Activated CD4-positive, alpha-beta T cell treated with anti-CD3 and anti-CD28 coated beads, Interleukin-2, amount 50 U/mL, for 24 hours (primary cell): ENCODE measurements at regions not wholly inside any gene's neighbourhood (a gene's known extent, or its start where the extent isn't known, plus 50 kb on each side); places are given as distances from the start of the nearest gene placed in this dataset.
A peak's percentile ranks its signal among the peaks of the same experiment; 100 is the strongest.

Experiments
- DNase-seq, 2 donors: peaks; one replicate each; pipeline ENCODE4 v3.0.0-alpha.2; 2020; ENCODE audit warnings: low read depth in 1 of 2, low spot score in 1 of 2

DNA sequence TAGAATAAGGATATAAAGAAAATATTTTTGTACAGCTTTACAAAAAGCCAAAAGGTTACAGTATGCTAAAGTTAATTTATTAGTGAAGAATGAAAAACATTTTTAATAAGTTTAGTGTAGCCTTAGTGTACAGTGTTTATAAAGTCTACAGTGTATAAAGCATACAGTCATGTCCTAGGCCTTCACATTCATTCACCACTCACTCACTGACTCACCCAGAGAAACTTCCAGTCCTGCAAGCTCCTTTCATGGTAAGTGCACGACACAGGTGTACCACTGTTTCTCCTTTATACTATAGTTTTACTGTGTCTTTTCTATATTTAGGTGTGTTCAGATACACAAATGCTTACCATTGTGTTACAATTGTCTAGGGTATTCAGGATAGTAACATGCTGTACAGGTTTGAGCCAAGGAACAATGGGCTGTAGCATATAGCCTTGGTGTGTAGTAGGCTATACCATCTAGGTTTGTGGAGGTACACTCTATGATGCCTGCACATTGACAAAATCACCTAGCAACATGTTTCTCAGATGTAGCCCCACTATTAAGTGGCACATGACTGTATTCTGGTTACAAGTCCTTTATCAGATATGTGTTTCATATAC lies 197.1 kb upstream of the KBTBD8 start:
- DNase-seq, result no peak

DNA sequence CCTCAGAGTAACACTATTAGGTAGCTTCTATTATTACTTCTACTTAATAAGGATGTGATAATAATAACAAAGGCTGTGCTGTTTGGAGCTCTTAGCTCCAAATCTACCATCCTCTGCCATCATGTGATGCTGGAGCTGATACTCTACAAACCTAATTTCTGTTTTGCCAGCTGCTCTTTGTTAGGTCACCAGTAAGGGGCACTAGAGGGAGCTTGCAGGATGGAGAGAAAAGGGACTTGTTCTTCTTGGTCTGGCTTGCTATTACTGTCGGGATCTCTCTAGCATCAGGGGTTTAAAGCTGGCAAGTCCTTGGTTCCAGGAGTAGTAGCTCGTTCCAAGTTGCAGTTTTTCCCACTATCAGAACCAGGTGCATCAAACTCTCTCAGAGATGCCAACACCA lies 194.9 kb upstream of the KBTBD8 start:
- DNase-seq, result no peak

DNA sequence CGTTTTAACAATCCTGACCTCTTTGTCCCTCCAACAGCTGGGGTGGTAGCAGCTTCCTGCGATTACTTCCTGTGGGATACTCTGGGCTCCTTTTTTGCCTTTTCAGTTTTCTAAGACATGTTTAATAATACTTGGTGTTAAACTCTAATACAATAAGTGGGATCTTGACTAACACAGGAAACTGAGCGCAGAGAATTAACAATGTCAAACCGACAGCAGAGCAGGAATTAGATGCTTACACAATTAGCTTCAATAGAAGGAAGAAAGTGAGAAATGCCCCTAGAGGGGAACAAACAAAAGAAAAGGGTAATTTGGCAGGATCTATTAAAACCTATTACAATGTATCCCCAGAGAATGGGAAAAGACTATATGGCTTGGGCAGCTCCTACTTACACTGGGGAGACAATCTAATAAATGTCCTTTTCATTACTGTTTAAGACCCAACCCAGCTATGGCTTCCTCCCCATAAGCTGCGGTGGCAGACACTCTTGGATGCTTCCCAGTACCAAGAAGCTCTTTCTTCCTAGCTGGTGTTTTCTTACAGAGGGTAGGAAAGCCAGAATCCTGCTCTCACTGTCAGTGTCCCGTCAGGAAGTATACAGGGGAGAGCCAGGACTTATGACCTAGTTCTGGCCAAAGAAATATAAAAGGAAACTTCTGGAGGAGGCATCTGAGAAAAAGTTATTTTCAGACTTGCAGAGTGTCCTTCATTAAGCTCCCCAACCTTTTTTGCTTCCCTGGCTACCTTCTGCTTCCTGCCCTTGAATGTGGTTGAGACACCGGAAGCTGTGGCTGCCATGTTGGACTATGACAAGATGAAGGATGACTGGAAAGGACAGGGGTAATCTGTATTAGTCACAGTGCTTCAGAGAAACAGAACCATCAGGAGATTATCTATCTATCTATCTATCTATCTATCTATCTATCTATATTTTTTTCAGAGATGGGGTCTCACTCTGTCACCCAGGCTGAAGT lies 194.1 kb upstream of the KBTBD8 start:
- no peak for DNase-seq

DNA sequence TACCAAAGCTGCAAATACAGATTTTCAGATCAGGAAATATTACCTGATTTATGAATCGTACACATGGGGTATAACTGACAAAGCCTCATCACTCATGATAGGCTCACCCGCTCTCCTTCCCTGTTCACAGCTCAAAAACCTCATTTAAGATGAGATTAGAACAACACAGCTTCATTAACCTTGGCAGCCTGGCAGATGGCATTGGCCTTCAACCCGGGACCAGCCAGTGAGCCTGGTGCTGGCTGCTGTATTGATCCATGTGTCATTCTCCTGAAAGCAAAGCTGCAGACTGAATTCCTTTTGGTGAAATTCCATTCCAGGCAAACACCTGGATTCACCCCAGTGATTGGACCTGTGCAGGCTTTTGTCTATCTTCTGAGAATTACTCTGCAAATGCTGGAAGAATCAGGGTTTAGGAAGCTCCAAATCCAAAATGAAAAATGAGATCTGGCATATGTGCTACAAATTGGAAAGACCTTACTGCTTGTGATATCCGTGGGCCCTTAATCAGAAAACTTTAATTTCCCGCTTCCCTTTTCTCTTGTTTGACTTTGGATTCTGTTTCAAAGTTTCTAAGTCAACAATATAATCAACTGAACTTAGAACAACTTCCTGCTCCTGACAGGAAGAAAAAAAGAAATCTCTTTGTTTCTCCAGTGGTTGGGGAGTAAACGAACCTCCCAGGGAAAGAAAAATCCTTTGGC lies 189.1 kb upstream of the KBTBD8 start:
- no peak for DNase-seq

DNA sequence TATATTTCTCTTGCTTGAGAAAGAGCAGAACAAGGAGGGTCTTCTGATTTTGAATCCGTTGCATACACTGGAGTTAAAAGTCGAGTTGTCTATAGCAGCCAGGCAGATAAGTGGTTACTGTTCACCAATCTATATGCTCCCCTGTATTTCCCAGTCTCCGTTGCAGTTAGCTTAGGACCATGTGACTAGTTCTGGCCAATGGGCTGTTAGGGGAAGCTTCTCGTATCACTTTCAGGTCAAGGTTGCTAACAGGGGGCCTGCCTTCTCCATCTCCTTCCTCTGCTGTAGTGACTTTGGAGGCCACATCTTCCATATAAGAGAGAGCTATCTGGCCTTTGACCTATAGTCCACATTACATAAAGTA lies 188.5 kb upstream of the KBTBD8 start:
- no peak for DNase-seq

DNA sequence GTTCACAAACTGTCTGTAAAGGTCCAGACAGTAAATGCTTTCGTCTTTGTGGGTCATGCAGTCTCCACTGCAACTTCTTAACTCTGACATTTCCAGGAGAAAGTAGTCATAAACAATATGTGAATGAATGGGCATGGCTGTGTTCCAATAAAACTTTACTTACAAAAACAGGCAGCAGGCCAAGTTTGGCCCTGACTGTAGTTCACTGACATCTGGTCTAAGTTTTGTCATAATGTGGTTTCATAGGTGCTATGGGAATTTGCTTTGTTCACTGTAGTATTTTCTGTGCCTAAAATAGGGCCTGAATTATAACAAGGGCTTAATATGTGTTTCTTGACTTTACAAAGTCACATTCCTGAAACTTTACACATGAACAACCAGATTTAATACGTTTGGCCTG lies 186.0 kb upstream of the KBTBD8 start:
- no peak for DNase-seq

DNA sequence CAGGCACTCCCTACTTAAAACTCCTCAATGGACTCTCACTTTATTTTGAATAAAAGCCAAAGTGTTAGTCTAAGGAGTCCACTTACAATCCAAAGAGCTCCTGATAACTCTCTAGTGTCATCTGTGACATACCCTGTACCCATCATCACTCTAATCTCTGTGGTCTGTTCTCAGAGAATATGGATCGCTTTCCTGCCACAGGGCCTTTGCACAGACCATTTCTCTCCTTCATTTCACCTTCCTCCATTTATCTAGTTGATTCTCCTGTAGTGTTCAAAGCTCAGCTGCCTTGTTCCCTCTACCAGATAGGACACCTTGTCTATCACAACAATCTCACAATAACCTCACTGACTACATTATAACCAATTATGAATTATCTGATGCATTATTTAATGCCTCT lies 185.4 kb upstream of the KBTBD8 start:
- DNase-seq, result no peak

DNA sequence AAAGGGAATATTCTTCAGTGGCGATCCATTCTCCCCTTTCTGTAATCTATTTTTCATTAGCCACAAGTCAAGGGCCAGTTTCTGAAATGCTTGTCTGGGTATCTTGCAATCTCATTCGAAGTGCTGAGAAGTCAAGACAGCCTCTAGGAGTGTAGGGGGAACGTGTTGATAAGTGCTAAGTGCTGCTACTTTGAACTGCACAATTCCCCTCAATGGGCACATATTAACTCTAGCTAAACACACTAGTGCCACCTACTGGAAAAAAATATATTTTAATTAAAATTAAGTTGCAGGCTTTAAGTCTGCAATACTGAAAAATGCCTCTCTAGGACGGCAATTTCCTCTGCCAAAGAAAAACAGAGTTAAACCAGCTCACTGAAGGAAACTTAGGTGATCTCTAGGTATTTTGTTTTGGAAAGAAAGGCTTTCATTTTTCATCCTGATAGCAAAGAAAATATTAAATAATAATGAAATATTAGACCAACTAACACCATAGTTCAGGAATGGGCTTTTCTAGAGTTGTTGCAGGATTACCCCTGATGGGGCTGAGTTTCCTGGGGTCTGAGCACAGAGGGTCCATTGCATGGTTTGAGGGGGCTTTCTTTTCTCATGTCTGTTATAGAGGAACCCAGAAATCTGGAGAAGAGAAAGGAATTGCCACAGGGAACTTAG lies 181.9 kb upstream of the KBTBD8 start:
- peak in 1 of 2 donors; percentile 1 for DNase-seq

DNA sequence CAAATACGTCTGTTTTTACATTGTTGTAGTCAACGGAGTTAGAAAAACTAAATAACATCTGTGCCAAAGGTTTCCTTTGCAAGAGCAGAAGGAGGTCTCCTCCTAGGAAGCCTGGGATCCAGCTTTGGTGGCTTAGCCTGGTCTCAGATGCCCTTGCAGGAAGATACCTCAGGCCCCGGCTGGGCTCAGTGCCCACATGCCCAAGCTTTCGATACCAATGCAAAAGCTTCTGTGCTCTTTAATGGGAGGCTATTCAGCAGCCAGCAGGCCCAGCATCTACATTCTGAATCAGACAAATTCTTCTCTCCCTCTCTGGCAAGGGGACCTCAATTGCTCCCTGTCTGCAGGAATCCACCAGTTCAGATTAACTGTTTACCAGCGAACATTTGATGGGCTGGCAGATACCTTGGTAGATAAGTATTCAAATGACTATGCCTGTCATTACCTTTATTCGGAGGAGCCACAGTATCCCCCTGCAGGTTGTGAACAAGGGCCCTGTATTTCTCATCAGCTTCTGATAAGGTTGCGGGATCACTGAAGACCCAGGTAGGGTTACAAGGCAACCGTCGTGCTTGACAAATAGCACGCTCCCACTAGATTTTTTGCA lies 180.1 kb upstream of the KBTBD8 start:
- no peak for DNase-seq

DNA sequence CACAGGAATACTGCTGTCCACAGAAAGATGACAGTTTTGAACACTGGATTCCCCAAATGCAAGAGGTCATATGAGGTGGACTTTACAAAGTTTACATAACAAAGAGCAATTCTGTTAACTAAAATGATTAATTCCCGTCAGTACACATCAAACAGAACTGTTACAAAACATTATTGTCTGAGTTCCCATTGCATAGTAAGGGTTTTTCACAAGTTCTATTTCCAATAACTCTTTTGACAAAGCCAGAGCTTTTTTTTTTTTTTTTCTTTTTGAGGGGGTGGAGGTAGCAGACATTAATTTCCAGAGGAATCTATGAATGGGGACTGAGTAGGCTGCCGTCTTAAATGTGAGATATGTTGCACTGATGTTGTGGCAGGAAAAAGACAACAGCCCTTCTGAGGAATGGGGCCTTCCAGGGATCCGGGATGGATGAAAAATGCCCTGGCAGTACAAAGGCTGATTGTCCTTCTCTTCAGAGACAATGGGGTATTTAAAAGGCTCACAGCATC lies 178.1 kb upstream of the KBTBD8 start:
- DNase-seq, result no peak

DNA sequence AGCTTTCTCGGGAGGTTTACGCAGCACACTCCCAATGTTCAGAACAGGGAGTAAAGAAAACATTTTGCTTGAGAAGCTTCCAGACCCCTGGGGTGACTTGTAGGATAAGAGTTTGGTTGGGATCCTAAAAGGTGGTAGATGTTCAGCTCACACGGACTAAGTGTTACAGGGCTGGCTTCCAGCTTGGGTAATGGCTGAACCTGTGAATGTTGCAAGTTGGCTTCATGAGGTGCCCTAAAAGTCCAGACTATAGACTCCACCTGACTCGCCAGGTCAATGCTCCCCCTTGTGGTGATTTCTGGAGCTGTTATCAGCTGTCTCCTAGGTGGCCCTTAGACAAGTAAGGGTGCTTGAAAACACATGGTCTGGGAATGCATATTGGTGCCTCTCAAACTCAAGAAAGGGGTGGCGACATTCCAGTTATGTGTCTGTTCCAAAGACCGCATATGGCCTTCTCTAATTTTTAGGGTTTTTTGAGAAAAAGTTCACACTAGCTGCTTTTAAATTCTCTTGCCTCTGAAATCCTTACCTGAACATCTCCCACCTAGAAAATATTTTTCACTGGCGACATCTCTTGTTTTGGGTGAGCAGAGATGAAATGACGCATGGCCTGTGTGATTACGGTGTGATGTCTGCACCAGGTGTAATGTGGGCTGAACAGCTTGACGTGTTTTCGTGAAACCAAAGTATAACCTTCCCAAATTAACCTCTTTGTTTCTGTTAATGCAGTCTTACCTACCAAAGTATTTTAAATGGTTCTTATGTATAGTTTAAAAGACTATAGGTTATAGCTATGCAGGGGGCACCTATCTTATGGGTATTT lies 175.7 kb upstream of the KBTBD8 start:
- peak; percentile 32 to 74 for DNase-seq

DNA sequence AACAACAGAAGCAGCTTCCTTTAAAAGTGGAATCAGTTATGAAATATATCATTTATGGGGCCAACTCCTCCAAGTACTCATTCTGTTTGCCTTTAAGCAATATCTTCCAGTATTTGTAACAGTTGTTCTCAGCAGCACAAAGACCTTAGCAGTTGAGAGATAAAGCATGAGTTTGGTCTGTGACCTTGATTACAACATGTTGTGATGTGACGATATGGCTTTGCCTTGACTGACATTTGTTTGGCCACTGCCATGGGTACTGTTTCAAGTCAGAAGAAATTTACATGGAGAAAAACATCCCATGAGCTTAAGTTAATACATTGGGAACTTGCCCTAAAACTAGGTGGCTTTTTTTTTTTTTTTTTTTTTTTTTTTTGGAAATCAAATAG lies 175.1 kb upstream of the KBTBD8 start:
- DNase-seq, result no peak

DNA sequence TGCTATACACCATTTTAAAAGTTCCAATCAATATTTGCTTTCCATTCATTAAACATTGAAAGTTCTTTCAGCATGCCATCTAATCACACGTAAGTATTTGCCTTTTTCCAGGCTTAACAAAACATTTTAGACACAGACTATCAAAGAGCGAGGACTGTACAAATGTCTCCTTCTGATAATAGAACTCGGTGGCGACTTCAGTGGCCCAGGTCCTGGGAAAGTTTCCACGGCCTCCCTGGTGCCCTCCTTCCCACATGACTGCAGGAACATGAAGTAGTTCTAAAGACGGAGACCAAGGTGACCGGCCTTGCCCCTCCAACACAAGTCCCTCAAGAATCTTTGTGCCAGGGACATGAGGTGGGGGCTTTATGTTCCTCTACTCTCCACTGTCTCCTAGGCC lies 174.6 kb upstream of the KBTBD8 start:
- no peak for DNase-seq

DNA sequence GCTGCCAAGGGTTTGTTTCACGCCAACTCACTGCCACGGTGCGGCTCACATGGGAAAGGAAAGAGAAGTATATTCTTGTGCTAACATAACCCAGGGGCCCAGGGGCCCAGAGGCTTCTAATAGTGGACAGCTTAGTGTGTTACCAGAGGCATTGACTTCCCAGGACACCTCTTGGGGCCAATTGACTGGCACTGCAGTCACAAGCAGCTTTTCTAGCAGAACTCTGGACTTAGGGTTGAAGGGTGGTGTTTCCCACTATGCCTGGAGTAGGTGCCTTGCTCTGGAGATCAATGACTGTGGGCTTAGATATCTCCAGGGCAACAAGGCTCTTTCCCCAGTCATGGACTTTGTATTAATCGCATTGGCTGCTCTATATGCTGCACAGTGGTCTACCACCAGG lies 172.7 kb upstream of the KBTBD8 start:
- DNase-seq, result no peak

DNA sequence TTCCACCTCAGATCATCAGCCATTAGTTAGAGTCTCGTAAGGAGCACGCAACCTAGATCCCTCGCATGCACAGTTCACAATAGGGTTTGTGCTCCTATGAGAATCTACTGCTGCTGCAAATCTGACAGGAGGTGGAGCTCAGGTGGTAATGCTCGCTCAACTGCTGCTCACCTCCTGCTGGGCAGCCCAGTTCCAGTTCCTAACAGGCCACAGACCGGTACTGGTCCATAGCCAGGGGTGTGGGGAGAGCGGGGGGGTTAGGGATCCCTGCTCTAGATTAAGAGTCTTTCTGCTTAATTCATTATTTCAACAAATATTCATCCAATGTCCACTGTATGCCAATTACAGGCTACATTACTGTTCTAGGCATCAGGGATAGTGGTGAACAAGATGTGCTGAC lies 170.4 kb upstream of the KBTBD8 start:
- DNase-seq, result no peak

DNA sequence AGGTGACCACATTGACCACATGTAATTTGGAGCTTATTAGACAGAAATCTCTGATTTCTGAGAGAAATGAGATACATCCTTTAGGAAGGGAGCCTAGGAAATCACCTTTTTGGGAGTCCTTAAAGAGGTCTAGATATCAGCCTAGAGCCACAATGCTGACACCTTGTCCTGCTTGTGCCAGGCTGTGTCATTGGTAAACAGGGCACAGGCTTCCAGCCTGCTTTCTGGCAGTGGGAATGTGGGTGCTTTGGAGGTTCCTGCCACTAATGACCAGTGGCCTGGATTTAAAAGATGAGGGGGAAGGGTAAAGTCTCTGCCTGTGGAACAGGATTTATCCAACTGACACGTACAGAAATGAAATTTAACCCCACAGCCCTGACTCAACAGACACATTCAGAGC lies 169.8 kb upstream of the KBTBD8 start:
- DNase-seq, result no peak

DNA sequence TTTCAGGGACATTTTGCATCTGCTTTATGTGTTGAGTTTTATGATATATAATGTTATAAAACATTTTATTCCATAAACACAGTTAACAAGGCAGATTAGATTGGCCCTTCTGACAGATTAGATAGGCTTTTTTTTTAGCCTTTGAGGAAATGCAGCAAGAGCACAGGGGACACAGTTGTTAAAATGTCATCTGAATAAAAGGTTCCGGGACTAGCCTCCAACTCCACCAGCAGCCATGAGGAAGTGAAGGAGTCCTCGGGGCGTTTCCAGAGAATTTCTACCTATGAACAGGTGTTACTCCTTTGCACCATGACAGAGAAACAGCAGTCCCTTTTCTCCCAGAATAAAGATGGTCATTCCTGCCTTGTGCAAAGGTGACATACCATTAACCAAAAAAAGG lies 167.8 kb upstream of the KBTBD8 start:
- no peak for DNase-seq

DNA sequence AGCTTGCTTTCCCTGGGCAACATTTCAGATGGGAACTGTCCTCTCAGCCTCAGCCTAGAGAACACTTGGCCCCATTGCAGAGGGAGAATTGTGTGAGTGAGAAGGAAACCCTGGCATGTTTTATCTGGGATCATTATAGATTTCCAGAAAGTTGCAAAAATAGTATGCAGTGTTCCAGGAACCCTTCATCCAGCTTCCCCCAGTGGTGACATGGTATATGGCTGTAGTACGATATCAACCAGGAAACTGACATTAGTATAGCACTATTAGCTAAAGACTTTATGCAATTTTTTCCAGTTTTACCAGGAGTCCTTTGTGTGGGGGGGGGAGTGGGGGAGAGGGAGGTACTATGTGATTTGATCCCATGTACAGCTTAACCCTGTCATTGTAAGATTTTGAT lies 166.2 kb upstream of the KBTBD8 start:
- no peak for DNase-seq

DNA sequence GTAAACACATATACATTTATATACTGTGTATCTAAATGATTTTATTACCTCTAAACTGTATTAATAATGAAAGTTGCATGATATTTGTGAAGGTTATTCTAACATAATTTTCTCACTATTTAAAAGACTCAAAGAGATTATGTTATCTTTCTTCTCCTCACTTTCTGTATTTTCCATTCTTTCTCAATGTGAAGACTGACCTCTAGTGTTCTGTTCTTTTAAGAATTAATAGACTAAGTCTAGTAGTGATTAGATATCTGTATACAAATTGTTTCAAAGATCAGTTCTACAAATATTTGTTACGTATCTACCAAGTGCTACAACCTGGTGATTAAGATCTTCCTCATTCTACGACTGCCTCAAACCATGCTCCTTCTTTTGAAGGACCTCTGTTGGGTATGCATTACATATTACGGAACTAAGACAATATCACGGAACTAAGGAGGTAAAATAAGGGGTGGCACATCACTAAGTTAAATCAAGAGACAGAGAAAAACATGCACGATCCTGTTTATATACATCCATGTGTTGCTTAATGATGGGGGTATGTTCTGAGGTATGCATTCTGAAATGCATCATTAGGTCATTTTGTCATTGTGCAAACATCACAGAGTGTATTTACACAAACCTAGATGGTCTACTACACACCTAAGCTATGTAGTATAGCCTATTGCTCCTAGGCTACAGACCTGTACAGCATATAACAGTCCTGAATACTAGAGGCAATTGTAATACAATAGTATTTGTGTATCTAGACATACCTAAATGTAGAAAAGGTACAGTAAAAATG lies 161.5 kb upstream of the KBTBD8 start:
- no peak for DNase-seq
